HS-27A (cell line): ENCODE measurements at regions not wholly inside any gene's neighbourhood (a gene's known extent, or its start where the extent isn't known, plus 50 kb on each side); places are given as distances from the start of the nearest gene placed in this dataset.

Experiments used
- DNase-seq: peaks from one replicate; pipeline ENCODE4 v3.0.0-alpha.2; 2012; ENCODE audit warnings: low read depth, missing footprints

- no peak for DNase-seq
Measured at GRCh38 chr3:71838406-71838805, 53.5 kb upstream of the PROK2 start.
